Mesenchymal stem cell (in vitro differentiated cells and primary cell): ENCODE measurements at regions not wholly inside any gene's neighbourhood (a gene's known extent, or its start where the extent isn't known, plus 50 kb on each side); places are given as distances from the start of the nearest gene placed in this dataset.

Experiments
- DNase-seq: peaks from one replicate; pipeline ENCODE4 v3.0.0-alpha.2; 2013
- H2AFZ ChIP-seq: one replicate; pipeline ENCODE4 v1.6.1; 2013; ENCODE audit warnings: low read depth, mild to moderate bottlenecking, control low read depth, inconsistent platforms, low read length, moderate library complexity
- H2AK5ac ChIP-seq: 2 replicates; pipeline ENCODE4 v1.6.1; 2013; ENCODE audit warnings: low read length, moderate library complexity, mild to moderate bottlenecking, inconsistent platforms; ENCODE audit not compliant: severe bottlenecking
- H2BK120ac ChIP-seq: one replicate; pipeline ENCODE4 v1.6.1; 2013; ENCODE audit warnings: low read depth, mild to moderate bottlenecking, inconsistent platforms, low read length, moderate library complexity
- H2BK12ac ChIP-seq, 2 experiments: one replicate each; pipeline ENCODE4 v1.6.1; 2013; ENCODE audit warnings: inconsistent platforms in 2 of 2, low read length in 2 of 2, mild to moderate bottlenecking in 2 of 2, moderate library complexity in 2 of 2, control low read depth in 1 of 2
- H2BK15ac ChIP-seq: one replicate; pipeline ENCODE4 v1.6.1; 2013; ENCODE audit warnings: mild to moderate bottlenecking, low read depth, inconsistent platforms; ENCODE audit not compliant: poor library complexity, severe bottlenecking
- H2BK5ac ChIP-seq: 2 replicates; pipeline ENCODE4 v1.6.1; 2013; ENCODE audit warnings: low read depth, mild to moderate bottlenecking, low read length, control low read depth, inconsistent platforms; ENCODE audit not compliant: poor library complexity, severe bottlenecking
- H3K14ac ChIP-seq, 2 experiments: one replicate each; pipeline ENCODE4 v1.6.1; 2013; ENCODE audit warnings: inconsistent platforms in 2 of 2, low read length in 2 of 2, control low read depth in 1 of 2, mild to moderate bottlenecking in 1 of 2, moderate library complexity in 1 of 2
- H3K18ac ChIP-seq, 2 experiments: one replicate each; pipeline ENCODE4 v1.6.1; 2013; ENCODE audit warnings: inconsistent platforms in 2 of 2, low read length in 2 of 2, control low read depth in 1 of 2, low read depth in 1 of 2, mild to moderate bottlenecking in 1 of 2
- H3K23ac ChIP-seq, 2 experiments: one replicate each; pipeline ENCODE4 v1.6.1; 2013; ENCODE audit warnings: inconsistent platforms in 2 of 2, low read length in 2 of 2, mild to moderate bottlenecking in 2 of 2, moderate library complexity in 2 of 2, control low read depth in 1 of 2
- H3K27ac ChIP-seq: 2 replicates; pipeline ENCODE4 v1.5.1; 2013; ENCODE audit warnings: mild to moderate bottlenecking, moderate library complexity, low read length, control low read depth, inconsistent platforms; ENCODE audit not compliant: poor library complexity, severe bottlenecking
- H3K27me3 ChIP-seq, 2 experiments: 2 replicates each; pipeline versions ENCODE4 v1.6.1 to v1.7.0; 2013; ENCODE audit warnings: low read length in 2 of 2, mild to moderate bottlenecking in 2 of 2, moderate library complexity in 2 of 2, control low read depth in 1 of 2, inconsistent platforms in 1 of 2; ENCODE audit not compliant: control insufficient read depth in 1 of 2, insufficient read depth in 1 of 2
- H3K36me3 ChIP-seq, 2 experiments: 2 replicates each; pipeline versions ENCODE4 v1.6.1 to v1.7.0; 2013; ENCODE audit warnings: low read length in 2 of 2, control low read depth in 1 of 2, inconsistent platforms in 1 of 2, low read depth in 1 of 2, mild to moderate bottlenecking in 1 of 2; ENCODE audit not compliant: insufficient read depth in 2 of 2, control insufficient read depth in 1 of 2
- H3K4ac ChIP-seq, 2 experiments: one replicate each; pipeline ENCODE4 v1.6.1; 2013; ENCODE audit warnings: inconsistent platforms in 2 of 2, low read length in 2 of 2, mild to moderate bottlenecking in 2 of 2, moderate library complexity in 2 of 2, control low read depth in 1 of 2, low read depth in 1 of 2
- H3K4me1 ChIP-seq: 2 replicates; pipeline ENCODE4 v1.6.1; 2013; ENCODE audit warnings: low read depth, low read length, control low read depth; ENCODE audit not compliant: control insufficient read depth, insufficient read depth
- H3K4me2 ChIP-seq: 2 replicates; pipeline ENCODE4 v1.6.1; 2013; ENCODE audit warnings: low read length, mild to moderate bottlenecking, inconsistent platforms; ENCODE audit not compliant: poor library complexity, severe bottlenecking
- H3K4me3 ChIP-seq, 2 experiments: 2 replicates each; pipeline versions ENCODE4 v1.5.1 to v1.7.0; 2013; ENCODE audit warnings: low read length in 2 of 2, mild to moderate bottlenecking in 2 of 2, control low read depth in 1 of 2, low read depth in 1 of 2; ENCODE audit not compliant: insufficient read depth in 1 of 2
- H3K79me1 ChIP-seq: replicated peaks from 2 replicates; pipeline ENCODE4 v1.6.1; 2013; ENCODE audit warnings: mild to moderate bottlenecking, control low read depth, low read length, inconsistent platforms; ENCODE audit not compliant: poor library complexity, severe bottlenecking
- H3K9ac ChIP-seq: 2 replicates; pipeline ENCODE4 v1.7.0; 2013; ENCODE audit warnings: mild to moderate bottlenecking, low read length, moderate library complexity
- H3K9me3 ChIP-seq: 2 replicates; pipeline ENCODE4 v1.7.0; 2013; ENCODE audit warnings: mild to moderate bottlenecking, low read length; ENCODE audit not compliant: control insufficient read depth
- H4K8ac ChIP-seq: one replicate; pipeline ENCODE4 v1.6.1; 2013; ENCODE audit warnings: inconsistent platforms, mild to moderate bottlenecking, low read length, moderate library complexity
- H4K91ac ChIP-seq: one replicate; pipeline ENCODE4 v1.6.1; 2013; ENCODE audit warnings: mild to moderate bottlenecking, low read length, inconsistent platforms
- WGBS: methylation state at CpG from one replicate; pipeline ENCODE4 v1.1.7; 2013; ENCODE audit warnings: mixed read lengths; 5-methylcytosine and 5-hydroxymethylcytosine counted together

- Histone ChIP-seq H2BK5ac (no peak overlapping the region), H2BK12ac (no peak overlapping the region), H3K4me3 (no peak overlapping the region), H3K18ac (no peak overlapping the region), H3K27ac (no peak overlapping the region), H4K8ac (no peak overlapping the region), H3K36me3 (no peaks in the 10 kb centered on the region), H2BK120ac (no peak overlapping the region), H3K4me2 (no peak overlapping the region), H3K23ac (no peak overlapping the region), H2AFZ (no peak overlapping the region), H3K79me1 (no peaks in the 10 kb centered on the region), H3K4me1 (no peaks in the 10 kb centered on the region), H3K9me3 (peaks cover 3% of the 10 kb centered on the region), H3K14ac (no peak overlapping the region), H4K91ac (no peak overlapping the region), H2BK15ac (no peak overlapping the region), H2AK5ac (no peak overlapping the region), H3K9ac (no peak overlapping the region), H3K27me3 (no peaks in the 10 kb centered on the region), H3K4ac (no peak overlapping the region)
- WGBS: 67% methylated on average over 1 of the region's 1 CpG
- DNase-seq: no peak
Measured at GRCh38 chr2:103219398-103219797, 457.6 kb downstream of the TMEM182 start.

GRCh38 chr2:103222969-103223368, 461.1 kb downstream of the TMEM182 start:
- Histone ChIP-seq H2BK12ac (no peak overlapping the region), H3K4me2 (no peak overlapping the region), H2BK15ac (no peak overlapping the region), H2BK5ac (no peak overlapping the region), H3K9ac (no peak overlapping the region), H3K18ac (no peak overlapping the region), H3K4me3 (no peak overlapping the region), H3K79me1 (no peaks in the 10 kb centered on the region), H3K9me3 (peaks cover 3% of the 10 kb centered on the region), H3K36me3 (no peaks in the 10 kb centered on the region), H2AK5ac (no peak overlapping the region), H3K4me1 (no peaks in the 10 kb centered on the region), H3K27ac (no peak overlapping the region), H4K8ac (no peak overlapping the region), H3K4ac (no peak overlapping the region), H3K27me3 (no peaks in the 10 kb centered on the region), H3K14ac (no peak overlapping the region), H4K91ac (no peak overlapping the region), H3K23ac (no peak overlapping the region), H2BK120ac (no peak overlapping the region), H2AFZ (no peak overlapping the region)
- DNase-seq: no peak

- H2BK5ac ChIP-seq: no peak overlapping the region
- WGBS: 67% methylated on average over 1 of the region's 1 CpG
- no peak for DNase-seq
Measured at GRCh38 chr2:103230796-103231195, 469.0 kb downstream of the TMEM182 start.

GRCh38 chr2:103232865-103233264, 471.0 kb downstream of the TMEM182 start:
- H3K79me1 ChIP-seq: no peaks in the 10 kb centered on the region
- no peak overlapping the region for H3K23ac ChIP-seq
- H3K18ac ChIP-seq: no peak overlapping the region
- no peak overlapping the region for H2BK15ac ChIP-seq
- H3K14ac ChIP-seq: no peak overlapping the region
- H4K91ac ChIP-seq: no peak overlapping the region
- no peak overlapping the region for H3K27ac ChIP-seq
- no peak overlapping the region for H2AFZ ChIP-seq
- H3K27me3 ChIP-seq: no peaks in the 10 kb centered on the region
- no peak overlapping the region for H3K9ac ChIP-seq
- H2BK120ac ChIP-seq: no peak overlapping the region
- H3K36me3 ChIP-seq: no peaks in the 10 kb centered on the region
- whole genome bisulfite sequencing: 81% methylated on average over 3 of the region's 4 CpGs
- H2BK12ac ChIP-seq: no peak overlapping the region
- H3K4ac ChIP-seq: no peak overlapping the region
- DNase-seq: no peak
- no peak overlapping the region for H3K4me3 ChIP-seq
- no peaks in the 10 kb centered on the region for H3K4me1 ChIP-seq
- no peak overlapping the region for H3K4me2 ChIP-seq
- H2BK5ac ChIP-seq: no peak overlapping the region
- no peaks in the 10 kb centered on the region for H3K9me3 ChIP-seq
- H2AK5ac ChIP-seq: no peak overlapping the region
- no peak overlapping the region for H4K8ac ChIP-seq

More at GRCh38 chr2:103230796-103231195, 469.0 kb downstream of the TMEM182 start:
- H4K91ac ChIP-seq: no peak overlapping the region
- H3K4me2 ChIP-seq: no peak overlapping the region
- no peak overlapping the region for H3K4ac ChIP-seq
- H2AFZ ChIP-seq: no peak overlapping the region
- H3K79me1 ChIP-seq: no peaks in the 10 kb centered on the region
- no peaks in the 10 kb centered on the region for H3K36me3 ChIP-seq
- no peak overlapping the region for H3K4me3 ChIP-seq
- H3K9ac ChIP-seq: no peak overlapping the region
- H4K8ac ChIP-seq: no peak overlapping the region
- no peaks in the 10 kb centered on the region for H3K27me3 ChIP-seq
- no peak overlapping the region for H3K23ac ChIP-seq
- no peak overlapping the region for H3K18ac ChIP-seq
- H3K27ac ChIP-seq: no peak overlapping the region
- H2BK12ac ChIP-seq: no peak overlapping the region
- H2AK5ac ChIP-seq: no peak overlapping the region
- no peaks in the 10 kb centered on the region for H3K4me1 ChIP-seq
- H3K14ac ChIP-seq: no peak overlapping the region
- H3K9me3 ChIP-seq: no peaks in the 10 kb centered on the region
- H2BK15ac ChIP-seq: no peak overlapping the region
- no peak overlapping the region for H2BK120ac ChIP-seq
